ENCODE measurements at regions not wholly inside any gene's neighbourhood (a gene's known extent, or its start where the extent isn't known, plus 50 kb on each side); places are given as distances from the start of the nearest gene placed in this dataset.
A peak's percentile ranks its signal among the peaks of the same experiment; 100 is the strongest.
"Not testable (repeated sequence)": the region's sequence is repeated elsewhere in the genome, so short reads cannot be mapped to it uniquely, and the experiment has no call there.

DNA sequence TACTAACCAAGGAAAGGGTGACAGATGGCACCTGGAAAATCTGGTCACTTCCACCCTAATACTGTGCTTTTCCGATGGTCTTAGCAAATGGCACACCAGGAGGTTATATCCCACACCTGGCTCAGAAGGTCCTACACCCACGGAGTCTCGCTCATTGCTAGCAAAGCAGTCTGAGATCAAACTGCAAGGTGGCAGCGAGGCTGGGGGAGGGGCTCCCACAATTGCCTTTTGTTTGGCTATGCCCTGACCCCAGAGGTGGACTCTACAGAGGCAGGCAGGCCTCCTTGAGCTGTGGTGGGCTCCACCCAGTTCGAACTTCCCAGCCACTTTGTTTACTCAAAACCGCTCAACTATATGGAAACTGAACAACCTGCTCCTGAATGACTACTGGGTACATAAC, 50.3 kb upstream of the UGT2B15 start:
- DNase-seq, H3K4me1 Mint-ChIP-seq, POLR2A ChIA-PET, H3K4me3 Mint-ChIP-seq, H3K36me3 Mint-ChIP-seq, H3K27ac Mint-ChIP-seq, ATAC-seq: not testable (repeated sequence)
- peaks cover 0 to 13% (median 0%) of the 10 kb centered on the region in 5 donors for H3K27me3 Mint-ChIP-seq
- peaks cover 0 to 11% (median 2%) of the 10 kb centered on the region in 9 donors for H3K9me3 Mint-ChIP-seq

DNA sequence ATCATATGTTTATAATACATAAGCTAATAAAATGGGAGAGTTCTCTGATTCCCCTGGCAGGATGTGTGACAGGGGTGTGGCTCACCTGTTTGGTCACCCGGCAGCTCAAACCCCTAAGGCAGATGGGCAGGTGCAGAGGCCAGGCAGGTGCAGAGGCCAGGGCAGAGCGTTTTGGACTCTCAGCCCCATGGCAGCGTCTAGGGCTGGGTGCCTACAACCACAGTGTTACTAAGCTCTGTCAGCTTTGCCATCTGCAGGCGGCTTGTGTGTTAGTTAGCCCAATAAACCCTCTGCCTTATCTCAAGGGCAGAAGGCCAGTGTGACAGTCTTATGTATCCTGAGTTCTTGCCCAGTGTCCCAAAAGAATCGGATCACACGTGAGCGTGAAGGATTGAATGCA, 54.0 kb upstream of the UGT2B15 start:
- Mint-ChIP-seq H3K27me3 (peaks cover 0 to 7% (median 0%) of the 10 kb centered on the region in 5 donors), H3K27ac (no peak overlapping the region), H3K4me1 (no peaks in the 10 kb centered on the region), H3K9me3 (peaks cover 0 to 11% (median 2%) of the 10 kb centered on the region in 9 donors), H3K4me3 (no peak overlapping the region), H3K36me3 (no peaks in the 10 kb centered on the region)
- no peak for ATAC-seq
- no peak for DNase-seq
- POLR2A ChIA-PET, result no interaction called here

DNA sequence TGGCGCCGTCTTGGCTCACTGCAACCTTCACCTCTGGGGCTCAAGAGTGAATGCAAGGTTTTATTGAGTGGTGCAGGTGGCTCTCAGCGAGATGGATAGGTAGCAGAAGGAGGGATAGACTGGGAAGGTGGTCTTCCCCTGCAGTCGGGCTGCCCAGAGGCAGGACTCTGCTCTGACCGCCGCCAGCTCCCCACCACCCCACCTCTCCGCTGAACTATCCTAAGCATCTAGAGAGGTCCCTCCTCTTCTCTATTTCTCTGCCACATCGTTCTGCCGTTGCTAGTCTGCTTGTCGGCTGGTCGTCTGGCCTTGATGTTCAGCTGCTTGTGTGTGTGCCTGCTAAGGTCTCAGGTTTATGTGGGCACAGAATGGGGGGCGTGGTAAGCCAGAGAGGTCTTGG, 54.5 kb upstream of the UGT2B15 start:
- DNase-seq (no peak), ATAC-seq (no peak)
- POLR2A ChIA-PET, result no interaction called here
- peaks cover 0 to 3% (median 2%) of the 10 kb centered on the region in 5 donors for H3K27me3 Mint-ChIP-seq
- H3K4me1 Mint-ChIP-seq, result no peaks in the 10 kb centered on the region
- H3K4me3 Mint-ChIP-seq, result no peak overlapping the region
- peak overlapping the region in 1 of 10 donors; percentile 18 for H3K27ac Mint-ChIP-seq
- no peaks in the 10 kb centered on the region for H3K36me3 Mint-ChIP-seq
- peaks cover 0 to 11% (median 5%) of the 10 kb centered on the region in 9 donors for H3K9me3 Mint-ChIP-seq

DNA sequence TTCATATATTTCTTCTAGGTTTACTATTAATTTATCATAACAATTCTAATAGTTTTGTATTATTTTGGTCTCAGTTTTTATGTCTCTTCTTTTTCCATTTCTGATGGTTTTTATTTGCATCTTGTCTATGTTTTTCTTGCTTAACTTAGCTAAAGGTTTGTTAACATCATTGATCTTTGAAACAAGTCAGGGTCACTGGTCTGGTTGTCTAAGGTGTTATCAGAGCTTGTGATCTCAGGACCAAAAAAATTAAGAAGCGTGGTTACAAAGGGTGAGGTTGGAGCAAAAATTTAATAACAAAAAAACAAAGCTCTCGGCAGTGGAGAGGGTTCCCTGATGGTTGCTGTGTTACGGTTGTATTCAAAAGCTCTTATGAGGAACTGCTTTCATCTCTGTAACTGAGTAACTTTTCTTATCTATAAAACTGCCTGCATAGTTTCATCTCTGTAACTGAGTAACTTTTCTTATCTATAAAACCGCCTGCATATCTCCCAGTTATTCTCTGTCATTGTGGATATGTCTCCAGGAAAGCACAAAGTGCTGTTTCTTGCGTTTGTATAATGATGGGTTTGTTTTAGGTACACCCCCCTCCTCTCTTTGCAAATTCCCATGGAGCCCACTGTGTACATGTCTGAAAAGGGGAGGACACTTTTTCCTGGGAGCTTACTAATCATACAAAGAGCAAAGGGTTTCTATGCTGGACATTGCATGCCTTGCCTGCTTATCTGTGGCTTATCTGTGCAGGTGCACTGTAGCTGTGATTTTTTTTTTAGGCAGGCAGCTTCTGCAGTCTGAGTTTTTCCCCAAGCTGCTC, 62.4 kb upstream of the UGT2B15 start:
- H3K27me3 Mint-ChIP-seq, result peaks cover 0 to 6% (median 2%) of the 10 kb centered on the region in 5 donors
- H3K4me3 Mint-ChIP-seq, result no peak overlapping the region
- H3K27ac Mint-ChIP-seq, result no peak overlapping the region
- ATAC-seq (no peak), DNase-seq (no peak)
- POLR2A ChIA-PET, result no interaction called here
- no peaks in the 10 kb centered on the region for H3K36me3 Mint-ChIP-seq
- H3K9me3 Mint-ChIP-seq, result peaks cover 0 to 2% (median 0%) of the 10 kb centered on the region in 9 donors
- H3K4me1 Mint-ChIP-seq, result no peaks in the 10 kb centered on the region

DNA sequence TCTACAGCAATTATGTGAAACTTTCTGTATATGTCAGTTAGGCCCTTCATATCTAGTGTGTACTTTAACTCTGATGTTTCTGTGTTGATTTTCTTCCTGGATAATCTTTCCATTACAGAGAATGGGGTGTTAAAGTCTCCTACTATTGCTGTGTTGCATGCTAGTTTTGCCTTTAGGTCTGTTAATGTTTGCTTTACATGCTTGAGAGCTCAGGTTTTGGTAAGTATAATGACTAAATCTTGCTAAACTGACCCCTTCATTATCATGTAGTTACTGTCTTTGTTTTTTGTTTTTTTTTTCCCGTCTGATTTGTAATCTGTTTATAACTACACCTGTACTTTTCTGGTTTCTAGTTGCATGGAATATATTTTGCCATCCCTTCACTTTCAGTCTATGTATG, 63.6 kb upstream of the UGT2B15 start:
- no peaks in the 10 kb centered on the region for H3K4me1 Mint-ChIP-seq
- POLR2A ChIA-PET, result no interaction called here
- no peak for DNase-seq
- no peak for ATAC-seq
- H3K4me3 Mint-ChIP-seq, result no peak overlapping the region
- H3K27me3 Mint-ChIP-seq, result peaks cover 0 to 6% (median 2%) of the 10 kb centered on the region in 5 donors
- peaks cover 0 to 4% (median 0%) of the 10 kb centered on the region in 9 donors for H3K9me3 Mint-ChIP-seq
- no peaks in the 10 kb centered on the region for H3K36me3 Mint-ChIP-seq
- no peak overlapping the region for H3K27ac Mint-ChIP-seq

DNA sequence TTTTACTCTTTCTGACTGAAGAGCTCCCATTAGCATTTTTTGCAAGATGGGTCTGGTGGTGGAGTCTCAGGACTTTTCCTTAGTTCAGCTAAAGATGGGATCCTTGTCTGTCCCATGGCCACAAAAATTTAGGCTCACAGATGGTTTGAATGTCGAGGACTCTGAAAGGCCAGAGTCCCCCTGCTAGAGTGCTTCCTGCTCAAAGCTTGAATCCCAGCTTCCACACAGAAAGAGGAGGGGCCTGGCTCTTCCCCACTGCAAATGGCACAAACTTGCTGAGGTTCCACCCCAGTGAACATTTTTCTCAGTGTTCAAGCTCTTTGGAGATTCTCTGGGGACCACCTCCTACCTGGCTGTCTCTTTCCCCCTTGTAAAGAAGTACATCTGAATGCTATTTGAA, 64.7 kb upstream of the UGT2B15 start:
- Mint-ChIP-seq H3K27me3 (peaks cover 0 to 6% (median 0%) of the 10 kb centered on the region in 5 donors), H3K9me3 (peaks cover 0 to 4% (median 0%) of the 10 kb centered on the region in 9 donors), H3K27ac (no peak overlapping the region), H3K4me1 (no peaks in the 10 kb centered on the region), H3K36me3 (no peaks in the 10 kb centered on the region), H3K4me3 (no peak overlapping the region)
- no peak for DNase-seq
- no peak for ATAC-seq
- POLR2A ChIA-PET, result no interaction called here

DNA sequence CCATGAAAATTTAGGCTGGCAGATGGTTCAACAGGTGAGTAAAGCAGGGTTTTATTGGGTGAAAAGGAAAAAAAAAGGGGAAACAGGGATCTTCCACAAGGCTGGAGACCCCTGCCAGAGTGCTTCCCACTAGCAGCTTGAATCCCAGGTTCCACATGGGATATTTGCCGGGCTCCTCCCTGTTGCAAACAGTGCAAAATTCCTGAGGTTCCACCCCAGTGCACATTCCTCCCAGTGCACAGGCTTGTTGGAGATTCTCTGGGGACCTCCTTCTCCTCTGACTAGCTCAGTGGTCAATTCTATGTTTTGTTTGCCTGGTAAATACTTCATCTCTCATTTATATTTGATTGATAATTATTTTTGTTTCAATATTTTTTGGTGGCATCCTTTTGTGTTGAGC, 66.4 kb upstream of the UGT2B15 start:
- POLR2A ChIA-PET, result no interaction called here
- Mint-ChIP-seq H3K27me3 (no peaks in the 10 kb centered on the region), H3K4me3 (no peak overlapping the region), H3K27ac (no peak overlapping the region), H3K4me1 (no peaks in the 10 kb centered on the region), H3K9me3 (peaks cover 0 to 11% (median 0%) of the 10 kb centered on the region in 9 donors), H3K36me3 (no peaks in the 10 kb centered on the region)
- DNase-seq, result no peak
- ATAC-seq, result no peak

DNA sequence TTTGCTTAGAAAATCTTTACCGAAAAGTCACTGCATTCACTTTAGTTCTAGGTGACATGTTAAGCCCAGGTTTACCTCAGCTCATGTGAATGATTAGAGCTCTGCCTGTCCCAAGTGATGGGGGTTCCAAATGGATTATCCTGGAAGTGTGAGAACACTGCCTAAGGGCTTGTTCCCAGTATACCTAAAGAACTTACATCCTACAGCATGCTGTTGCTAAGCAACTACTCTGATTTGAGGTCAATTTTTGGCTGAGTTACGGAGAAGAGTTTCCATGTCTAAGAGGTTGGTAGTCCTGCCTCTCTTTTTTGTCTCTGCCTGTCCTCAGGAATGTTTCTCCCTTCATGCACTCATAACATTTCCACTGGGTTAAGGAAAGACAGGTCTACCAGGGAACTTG, 67.6 kb upstream of the UGT2B15 start:
- ATAC-seq (no peak), DNase-seq (no peak)
- POLR2A ChIA-PET, result no interaction called here
- Mint-ChIP-seq H3K4me1 (no peaks in the 10 kb centered on the region), H3K36me3 (no peaks in the 10 kb centered on the region), H3K9me3 (peaks cover 0 to 19% (median 2%) of the 10 kb centered on the region in 9 donors), H3K27ac (no peak overlapping the region), H3K27me3 (no peaks in the 10 kb centered on the region), H3K4me3 (no peak overlapping the region)

DNA sequence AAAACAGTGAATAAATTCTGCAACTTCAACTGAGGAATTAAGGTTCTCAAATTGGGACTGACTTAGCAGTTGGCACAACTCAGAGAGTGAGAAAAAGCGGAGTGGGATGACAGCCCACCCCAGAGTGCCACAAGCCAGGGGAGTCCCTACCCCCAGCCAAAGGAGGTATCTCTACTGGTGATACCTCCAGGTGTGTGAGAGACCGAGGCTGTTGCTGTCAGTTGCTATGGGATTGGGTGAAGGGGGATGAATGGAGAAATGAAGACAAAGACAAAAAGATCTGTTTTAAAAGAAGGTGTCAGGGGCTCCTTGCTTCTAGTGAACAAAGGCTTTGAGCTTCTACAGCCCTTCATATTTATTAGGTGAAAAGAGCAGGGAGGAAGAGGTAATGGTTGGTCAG, 71.4 kb upstream of the UGT2B10 start:
- Mint-ChIP-seq H3K9me3 (peaks cover 0 to 19% (median 3%) of the 10 kb centered on the region in 9 donors), H3K27ac (no peak overlapping the region), H3K4me3 (no peak overlapping the region), H3K4me1 (no peaks in the 10 kb centered on the region), H3K27me3 (peaks cover 0 to 15% (median 4%) of the 10 kb centered on the region in 5 donors), H3K36me3 (no peaks in the 10 kb centered on the region)
- no peak for ATAC-seq
- POLR2A ChIA-PET, result no interaction called here
- DNase-seq, result no peak

DNA sequence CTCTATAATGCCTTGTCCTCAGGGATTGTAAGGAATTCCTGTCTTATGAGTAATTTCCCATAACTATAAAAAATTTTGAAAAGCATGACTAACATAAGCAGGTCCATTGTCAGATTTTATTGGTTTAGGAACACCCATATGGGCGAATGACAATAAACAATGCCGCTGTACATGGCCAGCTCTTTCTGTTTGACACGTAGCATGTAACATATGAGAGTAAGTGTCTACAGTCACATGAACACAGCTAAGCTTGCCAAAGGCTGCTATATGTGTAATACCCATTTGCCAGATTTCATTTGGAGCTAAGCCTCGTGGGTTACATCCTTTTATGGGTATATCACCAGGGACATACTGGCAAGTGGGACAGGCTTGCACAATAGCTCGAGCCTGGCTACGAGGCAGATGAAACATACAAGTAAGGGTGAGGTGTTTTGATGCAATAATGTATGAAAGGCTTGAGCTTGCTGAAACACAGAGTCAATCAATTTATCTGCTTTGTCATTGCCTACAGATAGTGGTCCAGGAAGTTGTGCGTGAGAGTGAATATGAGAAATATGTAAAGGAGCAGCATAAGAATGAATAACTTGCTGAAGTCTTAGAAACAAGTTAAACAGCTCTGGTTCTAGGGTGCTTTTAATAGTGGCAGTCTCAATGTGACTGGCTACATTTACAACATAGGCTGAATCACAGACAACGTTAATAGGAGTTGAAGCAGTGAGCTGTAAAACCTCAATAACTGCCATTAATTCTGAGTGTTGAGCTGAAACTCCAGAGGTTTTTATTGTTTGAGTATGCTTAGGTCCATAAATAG, 67.4 kb upstream of the UGT2B10 start:
- Mint-ChIP-seq H3K27ac (no peak overlapping the region), H3K27me3 (peaks cover 0 to 15% (median 4%) of the 10 kb centered on the region in 5 donors), H3K36me3 (no peaks in the 10 kb centered on the region), H3K9me3 (peaks cover 0 to 7% (median under 1%) of the 10 kb centered on the region in 9 donors), H3K4me3 (no peak overlapping the region), H3K4me1 (no peaks in the 10 kb centered on the region)
- POLR2A ChIA-PET, result no interaction called here
- ATAC-seq, result no peak
- DNase-seq, result no peak

DNA sequence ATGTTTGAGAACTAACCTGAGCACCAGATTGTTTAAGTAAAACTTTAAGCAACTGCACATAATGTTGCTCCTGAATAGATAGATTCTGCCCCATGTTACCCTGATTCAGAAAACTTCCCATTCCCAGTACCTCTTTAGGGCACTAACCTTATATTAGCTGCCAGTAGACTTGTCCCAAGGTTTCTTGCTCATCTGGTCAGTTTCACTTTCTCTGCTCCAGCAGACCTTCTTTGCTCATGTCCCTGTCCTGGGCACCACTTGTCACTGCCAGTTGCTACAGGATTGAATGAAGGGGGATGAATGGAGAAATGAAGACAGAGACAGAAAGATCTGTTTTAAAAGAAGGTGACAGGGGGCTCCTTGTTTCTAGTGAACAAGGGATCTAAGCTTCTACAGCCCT, 65.2 kb upstream of the UGT2B10 start:
- H3K27ac Mint-ChIP-seq, result no peak overlapping the region
- H3K9me3 Mint-ChIP-seq, result peaks cover 0 to 7% (median 3%) of the 10 kb centered on the region in 9 donors
- H3K36me3 Mint-ChIP-seq, result no peaks in the 10 kb centered on the region
- H3K27me3 Mint-ChIP-seq, result peaks cover 0 to 15% (median 0%) of the 10 kb centered on the region in 5 donors
- no peak overlapping the region for H3K4me3 Mint-ChIP-seq
- ATAC-seq, result no peak
- POLR2A ChIA-PET, result no interaction called here
- H3K4me1 Mint-ChIP-seq, result no peaks in the 10 kb centered on the region
- no peak for DNase-seq

DNA sequence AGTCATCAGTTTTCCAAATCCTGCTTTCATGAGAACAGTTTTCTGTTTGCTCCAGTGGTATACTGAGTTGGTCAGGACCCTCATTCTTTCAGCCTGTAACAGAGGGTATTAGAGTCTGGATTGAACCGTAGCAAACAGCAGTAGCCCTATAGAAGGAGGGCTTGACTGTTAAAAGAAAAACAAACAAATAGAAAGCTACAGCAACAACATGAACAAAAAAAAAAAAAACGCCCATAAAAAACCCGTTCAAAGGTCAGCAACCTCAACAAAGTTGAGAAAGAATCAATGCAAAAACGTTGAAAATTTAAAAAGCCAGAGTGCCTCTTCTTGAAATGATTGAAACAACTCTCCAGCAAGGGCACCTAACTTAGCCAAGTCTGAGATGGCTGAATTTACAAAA, 64.7 kb upstream of the UGT2B10 start:
- Mint-ChIP-seq H3K4me3 (no peak overlapping the region), H3K36me3 (no peaks in the 10 kb centered on the region), H3K4me1 (no peaks in the 10 kb centered on the region), H3K27ac (no peak overlapping the region), H3K9me3 (peaks cover 0 to 7% (median under 1%) of the 10 kb centered on the region in 9 donors), H3K27me3 (peaks cover 0 to 15% (median 0%) of the 10 kb centered on the region in 5 donors)
- no peak for ATAC-seq
- DNase-seq, result no peak
- POLR2A ChIA-PET, result no interaction called here

DNA sequence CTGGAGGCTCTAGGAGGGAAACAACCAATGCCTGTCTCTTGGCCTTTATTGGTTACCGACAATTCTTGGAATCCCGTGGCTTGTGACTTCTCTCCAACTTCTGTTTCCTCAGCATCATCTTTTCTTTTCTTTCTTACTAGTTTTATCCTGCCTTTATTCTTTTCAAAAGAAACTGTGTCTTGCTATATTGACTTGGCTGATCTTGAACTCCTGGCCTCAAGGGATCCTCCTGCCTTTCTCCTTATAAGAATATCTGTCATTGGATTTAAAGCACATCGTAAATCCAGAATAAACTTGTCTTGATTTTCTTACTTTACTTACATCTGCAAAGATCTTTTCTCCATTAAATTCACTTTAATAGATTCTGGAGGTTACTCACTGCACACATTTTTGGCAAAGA, 49.9 kb upstream of the UGT2B10 start:
- DNase-seq (no peak), ATAC-seq (no peak)
- no peak overlapping the region for H3K27ac Mint-ChIP-seq
- H3K4me3 Mint-ChIP-seq, result no peak overlapping the region
- H3K27me3 Mint-ChIP-seq, result peaks cover 0 to 4% (median 0%) of the 10 kb centered on the region in 5 donors
- POLR2A ChIA-PET, result no interaction called here
- no peaks in the 10 kb centered on the region for H3K4me1 Mint-ChIP-seq
- no peaks in the 10 kb centered on the region for H3K36me3 Mint-ChIP-seq
- H3K9me3 Mint-ChIP-seq, result peaks cover 0 to 27% (median 2%) of the 10 kb centered on the region in 9 donors

Data from naive thymus-derived CD8-positive, alpha-beta T cell (primary cell).